ENCODE measurements at regions not wholly inside any gene's neighbourhood (a gene's known extent, or its start where the extent isn't known, plus 50 kb on each side); places are given as distances from the start of the nearest gene placed in this dataset.

GRCh38 chr12:18966954-18967353 lies 162.6 kb upstream of the PLEKHA5 start:
- no peak for FAIRE-seq

GRCh38 chr12:18967814-18968213 lies 161.7 kb upstream of the PLEKHA5 start:
- no peak for DNase-seq (ENCODE audit: low spot score)
- FAIRE-seq: no peak

More at GRCh38 chr12:18966954-18967353, 162.6 kb upstream of the PLEKHA5 start:
- no peak for DNase-seq (ENCODE audit: low spot score)

GRCh38 chr12:18969512-18969911 lies 160.0 kb upstream of the PLEKHA5 start:
- DNase-seq (ENCODE audit: low spot score) (no peak), FAIRE-seq (no peak)

- DNase-seq (ENCODE audit: low spot score) (no peak), FAIRE-seq (no peak)
These were observed 158.9 kb upstream of the PLEKHA5 start for GRCh38 chr12:18970603-18971002.

GRCh38 chr12:18971932-18972331 lies 157.6 kb upstream of the PLEKHA5 start:
- DNase-seq (ENCODE audit: low spot score) (no peak), FAIRE-seq (no peak)

GRCh38 chr12:18975933-18976332 lies 153.6 kb upstream of the PLEKHA5 start:
- DNase-seq (ENCODE audit: low spot score): no peak
- no peak for FAIRE-seq

GRCh38 chr12:18979401-18980126 lies 150.0 kb upstream of the PLEKHA5 start:
- FAIRE-seq: no peak

GRCh38 chr12:18981732-18982131 lies 147.8 kb upstream of the PLEKHA5 start:
- DNase-seq (ENCODE audit: low spot score) (no peak), FAIRE-seq (no peak)

More at GRCh38 chr12:18979401-18980126, 150.0 kb upstream of the PLEKHA5 start:
- DNase-seq (ENCODE audit: low spot score): no peak

GRCh38 chr12:18982226-18982949 lies 147.1 kb upstream of the PLEKHA5 start:
- DNase-seq (ENCODE audit: low spot score) (no peak), FAIRE-seq (no peak)

GRCh38 chr12:18983854-18984253 lies 145.7 kb upstream of the PLEKHA5 start:
- FAIRE-seq (no peak), DNase-seq (ENCODE audit: low spot score) (no peak)

- FAIRE-seq: no peak
- no peak for DNase-seq (ENCODE audit: low spot score)
These were observed 138.7 kb upstream of the PLEKHA5 start for GRCh38 chr12:18990856-18991255.

GRCh38 chr12:18992336-18992735 lies 137.2 kb upstream of the PLEKHA5 start:
- FAIRE-seq (no peak), DNase-seq (ENCODE audit: low spot score) (no peak)

GRCh38 chr12:18998343-18999261 lies 130.9 kb upstream of the PLEKHA5 start:
- FAIRE-seq: peak; percentile 16
- peak; percentile 20 for DNase-seq (ENCODE audit: low spot score)

GRCh38 chr12:19000836-19001235 lies 128.7 kb upstream of the PLEKHA5 start:
- FAIRE-seq: no peak
- DNase-seq (ENCODE audit: low spot score): no peak

- no peak for FAIRE-seq
- no peak for DNase-seq (ENCODE audit: low spot score)
These were observed 127.3 kb upstream of the PLEKHA5 start for GRCh38 chr12:19002216-19002615.

- DNase-seq (ENCODE audit: low spot score) (no peak), FAIRE-seq (no peak)
These were observed 126.4 kb upstream of the PLEKHA5 start for GRCh38 chr12:19003141-19003540.

- DNase-seq (ENCODE audit: low spot score) (no peak), FAIRE-seq (no peak)
These were observed 125.4 kb upstream of the PLEKHA5 start for GRCh38 chr12:19003987-19004619.

GRCh38 chr12:19005257-19005801 lies 124.2 kb upstream of the PLEKHA5 start:
- no peak for DNase-seq (ENCODE audit: low spot score)
- FAIRE-seq: no peak

- FAIRE-seq (no peak), DNase-seq (ENCODE audit: low spot score) (no peak)
These were observed 122.9 kb upstream of the PLEKHA5 start for GRCh38 chr12:19006626-19007137.

- DNase-seq (ENCODE audit: low spot score) (no peak), FAIRE-seq (no peak)
These were observed 121.4 kb upstream of the PLEKHA5 start for GRCh38 chr12:19008102-19008501.

- FAIRE-seq (no peak), DNase-seq (ENCODE audit: low spot score) (no peak)
These were observed 119.4 kb upstream of the PLEKHA5 start for GRCh38 chr12:19010087-19010486.

Measured in RCC 7860 (cell line).